Colonic mucosa (tissue), 4 donors: ENCODE measurements at regions not wholly inside any gene's neighbourhood (a gene's known extent, or its start where the extent isn't known, plus 50 kb on each side); places are given as distances from the start of the nearest gene placed in this dataset.
"Not testable (repeated sequence)": the region's sequence is repeated elsewhere in the genome, so short reads cannot be mapped to it uniquely, and the experiment has no call there.

Experiments
- DNase-seq: peaks from one replicate; pipeline ENCODE4 v3.0.0-alpha.2; 2020
- H3K27ac ChIP-seq: fragments of 200-600 bp; one replicate; pipeline ENCODE4 v1.8.0; 2021
- H3K27me3 ChIP-seq: fragments of 200-600 bp; one replicate; pipeline ENCODE4 v1.8.0; 2021
- H3K36me3 ChIP-seq: fragments of 200-600 bp; one replicate; pipeline ENCODE4 v1.8.0; 2021
- H3K4me1 ChIP-seq: fragments of 200-600 bp; one replicate; pipeline ENCODE4 v1.8.0; 2021; ENCODE audit warnings: mild to moderate bottlenecking
- H3K4me3 ChIP-seq: fragments of 200-600 bp; one replicate; pipeline ENCODE4 v1.8.0; 2021
- H3K9ac ChIP-seq, 2 donors: one replicate each; pipeline ENCODE4 v1.7.0; 2013; ENCODE audit warnings: control low read depth in 2 of 2, low read depth in 2 of 2, low read length in 2 of 2
- H3K9me3 ChIP-seq: fragments of 200-600 bp; one replicate; pipeline ENCODE4 v1.8.0; 2021
- CTCF ChIP-seq: fragments of 200-600 bp; IDR thresholded peaks from one replicate; pipeline ENCODE4 v1.8.0; 2022; ENCODE audit warnings: antibody characterized with exemption, mild to moderate bottlenecking
- intact Hi-C: fragments of 100-400 bp; cut with DNase I; formaldehyde crosslinking; loops from one replicate; pipeline ENCODE4 v1.14.1; 2022
- donor health status: healthy.
- donor health status: DM: no; HTN: no; CAD: no.
- donor health status: DM: no; HTN: no; CAD: no.

- H3K27ac ChIP-seq = no peak overlapping the region
- no peak for DNase-seq
- TF ChIP-seq CTCF = no peak
- H3K4me1 ChIP-seq = no peaks in the 10 kb centered on the region
- intact Hi-C loops = no loop called here
- H3K27me3 ChIP-seq = no peaks in the 10 kb centered on the region
- no peak overlapping the region for H3K9ac ChIP-seq
- H3K9me3 ChIP-seq = no peaks in the 10 kb centered on the region
- H3K36me3 ChIP-seq = no peaks in the 10 kb centered on the region
- H3K4me3 ChIP-seq = no peak overlapping the region
These were observed 278.9 kb downstream of the TSN start for GRCh38 chr2:122034344-122034743.

- Histone ChIP-seq H3K4me1 (no peaks in the 10 kb centered on the region), H3K36me3 (no peaks in the 10 kb centered on the region), H3K9ac (no peak overlapping the region), H3K4me3 (no peak overlapping the region), H3K27me3 (no peaks in the 10 kb centered on the region), H3K27ac (no peak overlapping the region), H3K9me3 (no peaks in the 10 kb centered on the region)
- TF ChIP-seq CTCF = no peak
- intact Hi-C loops = no loop called here
- no peak for DNase-seq
These were observed 279.3 kb downstream of the TSN start for GRCh38 chr2:122034777-122035176.

GRCh38 chr2:122038816-122039215 is 283.4 kb downstream of the TSN start:
- DNase-seq, H3K36me3 ChIP-seq, H3K4me3 ChIP-seq, H3K4me1 ChIP-seq, H3K27ac ChIP-seq, H3K27me3 ChIP-seq, intact Hi-C loops, H3K9ac ChIP-seq, H3K9me3 ChIP-seq: not testable (repeated sequence)

GRCh38 chr2:122041455-122041854 is 286.0 kb downstream of the TSN start:
- Histone ChIP-seq H3K27ac (no peak overlapping the region), H3K27me3 (no peaks in the 10 kb centered on the region), H3K4me3 (no peak overlapping the region), H3K4me1 (no peaks in the 10 kb centered on the region), H3K9me3 (no peaks in the 10 kb centered on the region), H3K36me3 (no peaks in the 10 kb centered on the region), H3K9ac (no peak overlapping the region)
- no peak for TF ChIP-seq CTCF
- intact Hi-C loops = no loop called here
- DNase-seq = no peak

GRCh38 chr2:122051659-122052058 is 296.2 kb downstream of the TSN start:
- H3K27me3 ChIP-seq, H3K4me3 ChIP-seq, H3K9ac ChIP-seq, H3K27ac ChIP-seq, DNase-seq, H3K4me1 ChIP-seq, intact Hi-C loops, H3K36me3 ChIP-seq, H3K9me3 ChIP-seq: not testable (repeated sequence)

GRCh38 chr2:122055521-122055931 is 300.1 kb downstream of the TSN start:
- no peaks in the 10 kb centered on the region for H3K4me1 ChIP-seq
- no peak overlapping the region for H3K4me3 ChIP-seq
- no peaks in the 10 kb centered on the region for H3K27me3 ChIP-seq
- no peak overlapping the region for H3K27ac ChIP-seq
- DNase-seq = no peak
- no peaks in the 10 kb centered on the region for H3K36me3 ChIP-seq
- no peaks in the 10 kb centered on the region for H3K9me3 ChIP-seq
- intact Hi-C loops = no loop called here
- TF ChIP-seq CTCF = no peak
- H3K9ac ChIP-seq = no peak overlapping the region

- TF ChIP-seq CTCF = no peak
- intact Hi-C loops = no loop called here
- Histone ChIP-seq H3K27me3 (no peaks in the 10 kb centered on the region), H3K27ac (no peak overlapping the region), H3K36me3 (no peaks in the 10 kb centered on the region), H3K4me3 (no peak overlapping the region), H3K4me1 (no peaks in the 10 kb centered on the region), H3K9me3 (no peaks in the 10 kb centered on the region), H3K9ac (no peak overlapping the region)
- DNase-seq = no peak
These were observed 301.4 kb downstream of the TSN start for GRCh38 chr2:122056853-122057252.
